ENCODE measurements at regions not wholly inside any gene's neighbourhood (a gene's known extent, or its start where the extent isn't known, plus 50 kb on each side); places are given as distances from the start of the nearest gene placed in this dataset.

DNA sequence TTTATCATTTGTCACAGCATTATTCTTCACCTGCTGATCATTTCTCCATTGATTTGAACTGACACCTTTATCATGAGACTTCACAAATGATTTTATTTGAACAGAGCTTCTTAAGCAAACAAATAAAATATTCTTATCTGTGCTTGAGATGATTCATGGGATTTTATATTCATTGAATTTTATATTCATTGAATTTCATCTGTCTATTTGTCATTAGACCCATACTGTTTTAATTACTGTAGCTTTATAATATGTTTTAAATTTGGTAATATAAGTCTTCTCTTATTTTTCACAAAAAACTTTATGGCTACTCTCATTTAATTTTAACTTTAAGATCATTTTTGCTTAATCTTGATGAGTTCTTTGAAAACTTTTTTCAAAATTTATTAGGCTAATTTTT lies 777.4 kb upstream of the TBX3 start:
- TF ChIP-seq, protein P1, sequence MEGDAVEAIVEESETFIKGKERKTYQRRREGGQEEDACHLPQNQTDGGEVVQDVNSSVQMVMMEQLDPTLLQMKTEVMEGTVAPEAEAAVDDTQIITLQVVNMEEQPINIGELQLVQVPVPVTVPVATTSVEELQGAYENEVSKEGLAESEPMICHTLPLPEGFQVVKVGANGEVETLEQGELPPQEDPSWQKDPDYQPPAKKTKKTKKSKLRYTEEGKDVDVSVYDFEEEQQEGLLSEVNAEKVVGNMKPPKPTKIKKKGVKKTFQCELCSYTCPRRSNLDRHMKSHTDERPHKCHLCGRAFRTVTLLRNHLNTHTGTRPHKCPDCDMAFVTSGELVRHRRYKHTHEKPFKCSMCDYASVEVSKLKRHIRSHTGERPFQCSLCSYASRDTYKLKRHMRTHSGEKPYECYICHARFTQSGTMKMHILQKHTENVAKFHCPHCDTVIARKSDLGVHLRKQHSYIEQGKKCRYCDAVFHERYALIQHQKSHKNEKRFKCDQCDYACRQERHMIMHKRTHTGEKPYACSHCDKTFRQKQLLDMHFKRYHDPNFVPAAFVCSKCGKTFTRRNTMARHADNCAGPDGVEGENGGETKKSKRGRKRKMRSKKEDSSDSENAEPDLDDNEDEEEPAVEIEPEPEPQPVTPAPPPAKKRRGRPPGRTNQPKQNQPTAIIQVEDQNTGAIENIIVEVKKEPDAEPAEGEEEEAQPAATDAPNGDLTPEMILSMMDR (IDR thresholded peaks at IDR 0.05), result no peak
- TF ChIP-seq POLR2A (IDR thresholded peaks at IDR 0.05), result no peak

Measured in Peyer's patch (tissue), 4 donors.